GM18511 (cell line): ENCODE measurements at regions not wholly inside any gene's neighbourhood (a gene's known extent, or its start where the extent isn't known, plus 50 kb on each side); places are given as distances from the start of the nearest gene placed in this dataset.
"Not testable (repeated sequence)": the region's sequence is repeated elsewhere in the genome, so short reads cannot be mapped to it uniquely, and the experiment has no call there.

Experiments used
- ATAC-seq: cut with Tn5 transposase; IDR thresholded peaks from one replicate; pipeline ENCODE4 v1.9.1; 2021; ENCODE audit warnings: mild to moderate bottlenecking, moderate library complexity; ENCODE audit not compliant: unreplicated experiment

- ATAC-seq = no peak
Measured at GRCh38 chr3:80770106-80771074, 991.1 kb downstream of the GBE1 start.

- ATAC-seq = no peak
Measured at GRCh38 chr3:80769683-80770082, 991.8 kb downstream of the GBE1 start.

GRCh38 chr3:80767604-80768003 is 993.8 kb downstream of the GBE1 start:
- ATAC-seq = no peak

GRCh38 chr3:80754969-80755368 is 987.2 kb upstream of the ROBO1 start:
- no peak for ATAC-seq

GRCh38 chr3:80753021-80753420 is 985.2 kb upstream of the ROBO1 start:
- ATAC-seq = no peak

GRCh38 chr3:80750637-80751036 is 982.8 kb upstream of the ROBO1 start:
- no peak for ATAC-seq

- no peak for ATAC-seq
Measured at GRCh38 chr3:80734920-80735319, 967.1 kb upstream of the ROBO1 start.

- no peak for ATAC-seq
Measured at GRCh38 chr3:80734483-80734882, 966.7 kb upstream of the ROBO1 start.

- no peak for ATAC-seq
Measured at GRCh38 chr3:80733522-80734176, 965.9 kb upstream of the ROBO1 start.

- not testable (repeated sequence) for ATAC-seq
Measured at GRCh38 chr3:80727561-80727960, 959.8 kb upstream of the ROBO1 start.

GRCh38 chr3:80709597-80710322 is 942.0 kb upstream of the ROBO1 start:
- not testable (repeated sequence) for ATAC-seq

GRCh38 chr3:80705290-80705689 is 937.5 kb upstream of the ROBO1 start:
- no peak for ATAC-seq

- no peak for ATAC-seq
Measured at GRCh38 chr3:80701349-80701748, 933.6 kb upstream of the ROBO1 start.

GRCh38 chr3:80697291-80697690 is 929.5 kb upstream of the ROBO1 start:
- ATAC-seq = no peak

GRCh38 chr3:80696280-80696679 is 928.5 kb upstream of the ROBO1 start:
- ATAC-seq = no peak

GRCh38 chr3:80688814-80689213 is 921.0 kb upstream of the ROBO1 start:
- no peak for ATAC-seq

GRCh38 chr3:80682951-80683350 is 915.2 kb upstream of the ROBO1 start:
- no peak for ATAC-seq

GRCh38 chr3:80682235-80682634 is 914.4 kb upstream of the ROBO1 start:
- ATAC-seq = no peak

- ATAC-seq = no peak
Measured at GRCh38 chr3:80677796-80678195, 910.0 kb upstream of the ROBO1 start.

- no peak for ATAC-seq
Measured at GRCh38 chr3:80676866-80677265, 909.1 kb upstream of the ROBO1 start.

- ATAC-seq = no peak
Measured at GRCh38 chr3:80676261-80676660, 908.5 kb upstream of the ROBO1 start.
